Transverse colon (tissue), 4 donors: ENCODE measurements at regions not wholly inside any gene's neighbourhood (a gene's known extent, or its start where the extent isn't known, plus 50 kb on each side); places are given as distances from the start of the nearest gene placed in this dataset.

Experiments used
- DNase-seq: peaks from one replicate; pipeline ENCODE4 v3.0.0-alpha.2; 2019
- H3K27ac ChIP-seq, 4 donors: fragments of 200-600 bp; sonication (generic); 2 replicates each; pipeline ENCODE4 v1.5.1; 2016 to 2018; ENCODE audit warnings: inconsistent platforms in 4 of 4
- H3K27me3 ChIP-seq: fragments of 200-600 bp; sonication (generic); 2 replicates; pipeline ENCODE4 v1.5.1; 2017; ENCODE audit warnings: inconsistent platforms
- H3K36me3 ChIP-seq, 4 donors: fragments of 200-600 bp; sonication (generic); 2 replicates each; pipeline ENCODE4 v1.5.1; 2017 to 2019; ENCODE audit warnings: inconsistent platforms in 4 of 4
- H3K4me1 ChIP-seq, 4 donors: fragments of 200-600 bp; sonication (generic); 2 replicates each; pipeline ENCODE4 v1.5.1; 2017 to 2020; ENCODE audit warnings: inconsistent platforms in 4 of 4
- H3K4me3 ChIP-seq, 4 donors: fragments of 200-600 bp; sonication (generic); 1 replicate in 1 of 4; 2 replicates in 3 of 4; pipeline versions ENCODE4 v1.5.1 to v1.6.1; 2017 to 2019; ENCODE audit warnings: inconsistent platforms in 4 of 4
- H3K9me3 ChIP-seq, 2 donors: fragments of 200-600 bp; sonication (generic); 2 replicates each; pipeline ENCODE4 v1.5.1; 2017 to 2019; ENCODE audit warnings: inconsistent platforms in 2 of 2
- EP300 ChIP-seq: sonication (generic); formaldehyde crosslinking; IDR thresholded peaks from one replicate; pipeline ENCODE4 v1.6.1; 2017; ENCODE audit warnings: antibody characterized with exemption, low read depth
- POLR2A ChIP-seq: fragments of 450-650 bp; IDR thresholded peaks from one replicate; pipeline ENCODE4 v1.6.1; 2016; ENCODE audit warnings: antibody characterized with exemption, mild to moderate bottlenecking, moderate library complexity
- POLR2AphosphoS5 ChIP-seq, 3 donors: sonication (generic); formaldehyde crosslinking; IDR thresholded peaks; one replicate each; pipeline ENCODE4 v1.6.1; 2016; ENCODE audit warnings: antibody characterized with exemption in 3 of 3
- WGBS, 2 donors: methylation state at CpG; one replicate each; pipeline ENCODE4 v1.1.5; 2018; ENCODE audit warnings: low coverage in 1 of 2; 5-methylcytosine and 5-hydroxymethylcytosine counted together
- in situ Hi-C, 4 donors: fragments of 200-750 bp; cut with MboI; loops; one replicate each; pipeline versions ENCODE4 v1.15.0 to v1.15.1; 2017; ENCODE audit warnings: low sequenced_read_pairs in 3 of 4, low pct_ligation_motif_present in 1 of 4, low pct_unique_long_range_greater_than_20kb in 1 of 4
- intact Hi-C: fragments of 100-400 bp; cut with DNase I; formaldehyde crosslinking; loops from one replicate; pipeline ENCODE4 v1.15.1; 2023; ENCODE audit warnings: low total_unique reads
- TF ChIP-seq, protein P1 (sequence below), 5 experiments: fragments of 200-600 bp in 3 of 5; fragments of 450-650 bp in 2 of 5; sonication (generic) in 3 of 5; IDR thresholded peaks; 1 replicate in 2 of 5; 2 replicates in 3 of 5; pipeline ENCODE4 v1.5.1; 2016 to 2017; ENCODE audit warnings: antibody characterized with exemption in 5 of 5, inconsistent platforms in 3 of 5, mild to moderate bottlenecking in 2 of 5, moderate library complexity in 1 of 5

DNA sequence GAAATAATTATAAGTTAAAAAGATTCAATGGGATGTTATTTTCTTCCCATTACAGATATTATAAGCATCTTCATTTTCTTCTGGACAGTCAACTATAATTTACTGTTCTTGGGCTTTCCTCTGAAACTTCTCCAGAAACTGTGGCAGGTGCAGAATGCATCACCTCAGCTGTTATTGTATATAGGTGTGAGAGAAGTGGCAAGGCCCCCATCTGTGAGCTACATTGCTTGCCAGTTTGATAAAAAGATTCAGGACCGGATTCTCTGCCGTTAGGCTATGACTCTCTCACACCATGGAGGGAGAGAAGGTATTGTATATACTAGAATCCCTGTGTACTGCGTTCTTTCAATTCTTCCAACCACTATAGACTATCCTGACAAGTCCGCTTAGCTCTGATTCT is 135.8 kb upstream of the CENPW start:
- H3K4me3 ChIP-seq = no peak overlapping the region
- intact Hi-C loops (no loop called here), in situ Hi-C loops (no loop called here)
- no peak overlapping the region for H3K27ac ChIP-seq
- no peaks in the 10 kb centered on the region for H3K36me3 ChIP-seq
- no peaks in the 10 kb centered on the region for H3K9me3 ChIP-seq
- 91 to 100% methylated on average over 2 to 4 of the region's 4 CpGs for WGBS, 2 donors
- H3K4me1 ChIP-seq = no peaks in the 10 kb centered on the region
- H3K27me3 ChIP-seq = no peaks in the 10 kb centered on the region
- no peak for DNase-seq
- TF ChIP-seq, protein P1, sequence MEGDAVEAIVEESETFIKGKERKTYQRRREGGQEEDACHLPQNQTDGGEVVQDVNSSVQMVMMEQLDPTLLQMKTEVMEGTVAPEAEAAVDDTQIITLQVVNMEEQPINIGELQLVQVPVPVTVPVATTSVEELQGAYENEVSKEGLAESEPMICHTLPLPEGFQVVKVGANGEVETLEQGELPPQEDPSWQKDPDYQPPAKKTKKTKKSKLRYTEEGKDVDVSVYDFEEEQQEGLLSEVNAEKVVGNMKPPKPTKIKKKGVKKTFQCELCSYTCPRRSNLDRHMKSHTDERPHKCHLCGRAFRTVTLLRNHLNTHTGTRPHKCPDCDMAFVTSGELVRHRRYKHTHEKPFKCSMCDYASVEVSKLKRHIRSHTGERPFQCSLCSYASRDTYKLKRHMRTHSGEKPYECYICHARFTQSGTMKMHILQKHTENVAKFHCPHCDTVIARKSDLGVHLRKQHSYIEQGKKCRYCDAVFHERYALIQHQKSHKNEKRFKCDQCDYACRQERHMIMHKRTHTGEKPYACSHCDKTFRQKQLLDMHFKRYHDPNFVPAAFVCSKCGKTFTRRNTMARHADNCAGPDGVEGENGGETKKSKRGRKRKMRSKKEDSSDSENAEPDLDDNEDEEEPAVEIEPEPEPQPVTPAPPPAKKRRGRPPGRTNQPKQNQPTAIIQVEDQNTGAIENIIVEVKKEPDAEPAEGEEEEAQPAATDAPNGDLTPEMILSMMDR (IDR thresholded peaks at IDR 0.05) = no peak
- TF ChIP-seq POLR2AphosphoS5 (IDR thresholded peaks at IDR 0.05) = no peak
- no peak for TF ChIP-seq POLR2A
- TF ChIP-seq EP300 = no peak

DNA sequence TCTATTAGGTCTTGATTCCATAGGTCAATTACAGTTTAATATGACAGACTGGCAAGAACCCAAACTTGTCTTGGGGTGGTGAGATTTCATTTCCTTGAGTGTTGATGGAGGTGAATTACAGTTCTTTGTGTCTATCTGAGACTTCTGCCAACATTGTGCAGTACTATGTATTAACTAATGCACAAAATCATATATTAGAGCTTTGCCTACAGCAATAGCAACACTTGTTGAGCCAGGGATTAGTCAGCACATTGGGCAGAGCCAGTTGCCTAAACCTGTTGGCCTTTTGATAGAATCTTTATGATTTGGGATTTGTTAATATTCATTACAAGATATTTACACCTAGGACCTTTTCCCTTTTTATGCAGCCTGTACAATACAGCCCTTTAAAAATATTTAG is 135.3 kb upstream of the CENPW start:
- no peak overlapping the region for H3K27ac ChIP-seq
- in situ Hi-C loops (no loop called here), intact Hi-C loops (no loop called here)
- H3K4me3 ChIP-seq = no peak overlapping the region
- no peak for TF ChIP-seq POLR2A
- TF ChIP-seq POLR2AphosphoS5 (IDR thresholded peaks at IDR 0.05) = no peak
- TF ChIP-seq, protein P1 (IDR thresholded peaks at IDR 0.05) = no peak
- no peak for TF ChIP-seq EP300
- H3K27me3 ChIP-seq = no peaks in the 10 kb centered on the region
- no peaks in the 10 kb centered on the region for H3K4me1 ChIP-seq
- no peaks in the 10 kb centered on the region for H3K9me3 ChIP-seq
- no peak for DNase-seq
- H3K36me3 ChIP-seq = no peaks in the 10 kb centered on the region

DNA sequence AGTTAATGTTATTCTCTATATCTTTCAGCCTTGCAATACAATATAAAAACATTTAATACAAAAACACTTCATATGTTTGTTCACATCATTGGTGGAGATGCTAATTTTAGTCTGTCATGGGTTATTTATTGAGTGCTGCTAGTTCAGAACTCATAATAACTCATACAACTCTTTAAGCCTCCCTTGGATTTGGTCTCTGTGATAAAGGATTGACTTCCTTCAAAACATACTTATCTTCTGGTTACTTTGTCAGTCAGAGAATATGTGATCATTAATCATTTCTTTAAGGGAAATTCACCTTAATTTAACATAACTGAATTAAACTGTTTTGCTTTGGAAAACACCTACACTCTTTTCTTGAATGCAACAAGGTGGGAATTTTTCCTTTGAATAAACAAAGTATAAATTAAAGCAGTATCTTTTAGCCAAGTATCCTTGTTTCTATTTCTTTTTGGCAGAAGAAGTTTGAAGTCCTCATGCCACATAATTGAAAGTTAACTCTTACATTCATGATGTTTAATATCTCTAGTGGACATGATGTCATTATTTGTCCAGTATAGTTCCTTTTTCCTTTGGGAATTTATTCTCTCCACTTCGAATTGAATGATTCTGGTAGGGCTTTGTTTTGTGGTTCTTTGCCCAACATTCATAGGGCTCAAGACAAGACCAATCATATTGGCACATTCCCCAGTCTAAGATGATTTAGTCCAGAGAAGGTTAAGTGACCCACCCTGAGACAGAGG is 133.2 kb upstream of the CENPW start:
- TF ChIP-seq EP300 = no peak
- TF ChIP-seq POLR2A = no peak
- TF ChIP-seq POLR2AphosphoS5 (IDR thresholded peaks at IDR 0.05) = no peak
- TF ChIP-seq, protein P1 (IDR thresholded peaks at IDR 0.05) = no peak
- 64 to 100% methylated on average over 1 of the region's 1 CpG for WGBS, 2 donors
- Histone ChIP-seq H3K4me1 (no peaks in the 10 kb centered on the region), H3K9me3 (no peaks in the 10 kb centered on the region), H3K4me3 (no peak overlapping the region), H3K27ac (no peak overlapping the region), H3K27me3 (no peaks in the 10 kb centered on the region), H3K36me3 (no peaks in the 10 kb centered on the region)
- in situ Hi-C loops = no loop called here
- DNase-seq = no peak
- intact Hi-C loops = no loop called here

DNA sequence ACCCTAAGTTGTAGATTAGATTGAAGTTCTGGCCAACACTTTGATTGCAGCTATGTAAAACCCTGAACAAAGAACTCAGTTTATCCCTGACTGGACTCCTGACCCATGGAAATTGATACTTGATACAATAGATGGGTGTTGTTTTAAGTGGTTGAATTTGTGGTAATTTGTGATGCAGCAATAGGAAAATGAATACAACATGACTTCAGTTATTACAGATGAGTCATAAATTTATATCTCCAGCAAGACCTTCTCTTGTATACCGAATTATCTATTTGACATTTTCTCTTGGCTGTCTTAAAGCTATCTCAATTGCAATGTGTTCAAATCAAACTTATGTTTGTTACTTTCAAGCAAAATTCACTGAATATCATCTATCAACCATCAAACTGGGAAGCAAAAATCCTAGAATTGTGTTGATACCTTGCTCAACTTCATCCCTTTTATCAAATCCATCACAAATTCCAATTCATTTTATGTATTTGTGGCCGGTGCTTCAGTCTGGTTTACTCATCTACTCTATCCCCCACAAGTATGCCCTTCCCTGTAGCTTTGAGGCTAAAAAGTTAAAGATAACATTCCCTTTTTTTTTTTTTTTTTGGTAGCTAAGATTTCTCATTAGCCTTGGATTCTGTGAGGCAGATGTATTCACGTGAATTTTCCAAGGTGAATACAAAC is 129.4 kb upstream of the CENPW start:
- Histone ChIP-seq H3K4me1 (no peaks in the 10 kb centered on the region), H3K27me3 (no peaks in the 10 kb centered on the region), H3K4me3 (no peak overlapping the region), H3K9me3 (no peaks in the 10 kb centered on the region), H3K36me3 (no peaks in the 10 kb centered on the region), H3K27ac (no peak overlapping the region)
- intact Hi-C loops (no loop called here), in situ Hi-C loops (no loop called here)
- no peak for TF ChIP-seq POLR2A
- TF ChIP-seq, protein P1 (IDR thresholded peaks at IDR 0.05) = no peak
- no peak for TF ChIP-seq EP300
- TF ChIP-seq POLR2AphosphoS5 (IDR thresholded peaks at IDR 0.05) = no peak
- no peak for DNase-seq
- 84 to 93% methylated on average over 3 of the region's 3 CpGs for WGBS, 2 donors
